CD8-positive, alpha-beta memory T cell (primary cell): ENCODE measurements at regions not wholly inside any gene's neighbourhood (a gene's known extent, or its start where the extent isn't known, plus 50 kb on each side); places are given as distances from the start of the nearest gene placed in this dataset.
A peak's percentile ranks its signal among the peaks of the same experiment; 100 is the strongest.

Source experiments
- CTCF ChIA-PET: fragments of 350-600 bp; sonication (Branson Sonifier 250); formaldehyde crosslinking; loops from one replicate; lab custom pipeline; 2021; ENCODE audit warnings: antibody characterized with exemption; lab: Charles Lee
- POLR2A ChIA-PET: fragments of 350-600 bp; sonication (Branson Sonifier 250); formaldehyde crosslinking; loops from one replicate; lab custom pipeline; 2021; ENCODE audit warnings: antibody characterized with exemption; lab: Charles Lee
- DNase-seq, 5 donors: peaks; one replicate each; pipeline versions ENCODE4 v3.0.0 to v3.0.0-alpha.2; 2020 to 2022; ENCODE audit warnings: mixed read lengths in 1 of 5
- H3K27ac ChIP-seq: one replicate; pipeline ENCODE4 v1.7.0; 2013; ENCODE audit warnings: low read depth, mild to moderate bottlenecking, low read length, moderate library complexity
- H3K27me3 ChIP-seq: 2 replicates; pipeline ENCODE4 v1.7.0; 2013; ENCODE audit warnings: low read length, mild to moderate bottlenecking; ENCODE audit not compliant: insufficient read depth, poor library complexity, severe bottlenecking
- H3K36me3 ChIP-seq: 2 replicates; pipeline ENCODE4 v1.7.0; 2013; ENCODE audit warnings: mild to moderate bottlenecking, low read length, moderate library complexity; ENCODE audit not compliant: insufficient read depth
- H3K4me1 ChIP-seq: 2 replicates; pipeline ENCODE4 v1.7.0; 2013; ENCODE audit warnings: mild to moderate bottlenecking, low read length, moderate library complexity; ENCODE audit not compliant: insufficient read depth
- H3K4me3 ChIP-seq: 2 replicates; pipeline ENCODE4 v1.7.0; 2013; ENCODE audit warnings: mild to moderate bottlenecking, low read length
- H3K9me3 ChIP-seq: 2 replicates; pipeline ENCODE4 v1.7.0; 2013; ENCODE audit warnings: mild to moderate bottlenecking, low read length
- H3K27ac Mint-ChIP-seq, 8 donors: one replicate each; pipeline ENCODE4 v1.8.0; 2020 to 2021; ENCODE audit warnings: mixed read lengths in 8 of 8, mild to moderate bottlenecking in 6 of 8, inconsistent platforms in 3 of 8, moderate library complexity in 3 of 8
- H3K27me3 Mint-ChIP-seq, 2 donors: one replicate each; pipeline ENCODE4 v1.8.0; 2020 to 2021; ENCODE audit warnings: mixed read lengths in 2 of 2, mild to moderate bottlenecking in 1 of 2, moderate library complexity in 1 of 2
- H3K36me3 Mint-ChIP-seq, 3 donors: one replicate each; pipeline ENCODE4 v1.8.0; 2020 to 2021; ENCODE audit warnings: mixed read lengths in 3 of 3, inconsistent platforms in 1 of 3, mild to moderate bottlenecking in 1 of 3
- H3K4me1 Mint-ChIP-seq, 3 donors: one replicate each; pipeline ENCODE4 v1.8.0; 2020 to 2021; ENCODE audit warnings: mixed read lengths in 3 of 3, inconsistent platforms in 1 of 3, mild to moderate bottlenecking in 1 of 3
- H3K4me3 Mint-ChIP-seq, 7 donors: one replicate each; pipeline ENCODE4 v1.8.0; 2020 to 2021; ENCODE audit warnings: mixed read lengths in 7 of 7, mild to moderate bottlenecking in 6 of 7, moderate library complexity in 4 of 7, inconsistent platforms in 2 of 7
- H3K9me3 Mint-ChIP-seq, 5 donors: one replicate each; pipeline ENCODE4 v1.8.0; 2020 to 2022; ENCODE audit warnings: mixed read lengths in 5 of 5, mild to moderate bottlenecking in 3 of 5, moderate library complexity in 2 of 5, inconsistent platforms in 1 of 5

DNA sequence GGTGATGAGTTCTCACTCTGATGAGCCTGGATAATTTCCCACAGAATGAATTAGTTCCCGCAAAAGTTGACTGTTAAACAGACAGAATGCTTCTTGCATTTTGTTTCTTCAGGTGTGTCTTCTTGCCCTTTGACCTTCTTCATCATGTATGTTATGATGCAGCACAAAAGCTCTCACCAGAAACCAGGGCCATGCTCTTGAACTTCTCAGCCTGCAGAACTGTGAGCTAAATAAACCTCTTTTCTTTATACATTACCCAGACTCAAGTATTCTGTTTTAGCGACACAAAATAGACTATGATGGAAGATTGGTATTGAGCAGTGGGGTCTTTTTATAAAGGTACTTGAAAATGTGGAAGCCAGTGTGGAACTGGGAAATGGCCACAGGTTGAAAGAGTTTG lies 95.2 kb upstream of the TNS3 start:
- H3K4me1 Mint-ChIP-seq = no peaks in the 10 kb centered on the region
- DNase-seq = no peak
- H3K27me3 Mint-ChIP-seq = peaks cover 0 to 1% of the 10 kb centered on the region in 2 donors
- H3K36me3 Mint-ChIP-seq = no peaks in the 10 kb centered on the region
- no peaks in the 10 kb centered on the region for H3K36me3 ChIP-seq
- H3K27ac ChIP-seq = no peak overlapping the region
- H3K27me3 ChIP-seq = no peaks in the 10 kb centered on the region
- no peak overlapping the region for H3K4me3 ChIP-seq
- ChIA-PET CTCF (no interaction called here), POLR2A (no interaction called here)
- peaks cover 0 to 8% (median 0%) of the 10 kb centered on the region in 5 donors for H3K9me3 Mint-ChIP-seq
- H3K9me3 ChIP-seq = no peaks in the 10 kb centered on the region
- no peak overlapping the region for H3K27ac Mint-ChIP-seq
- no peak overlapping the region for H3K4me3 Mint-ChIP-seq
- H3K4me1 ChIP-seq = no peaks in the 10 kb centered on the region

- Mint-ChIP-seq H3K4me1 (no peaks in the 10 kb centered on the region), H3K27ac (no peak overlapping the region), H3K9me3 (peaks cover 0 to 6% (median 0%) of the 10 kb centered on the region in 5 donors), H3K27me3 (peaks cover 0 to 5% of the 10 kb centered on the region in 2 donors), H3K36me3 (no peaks in the 10 kb centered on the region), H3K4me3 (no peak overlapping the region)
- H3K9me3 ChIP-seq = no peaks in the 10 kb centered on the region
- H3K27me3 ChIP-seq = no peaks in the 10 kb centered on the region
- H3K36me3 ChIP-seq = no peaks in the 10 kb centered on the region
- CTCF ChIA-PET = no interaction called here
- no peak overlapping the region for H3K4me3 ChIP-seq
- H3K27ac ChIP-seq = no peak overlapping the region
- POLR2A ChIA-PET = no interaction called here
- H3K4me1 ChIP-seq = no peaks in the 10 kb centered on the region
- no peak for DNase-seq
Observed at GRCh38 chr7:47672977-47673381, 91.1 kb upstream of the TNS3 start.

- Mint-ChIP-seq H3K27ac (no peak overlapping the region), H3K36me3 (no peaks in the 10 kb centered on the region), H3K4me1 (no peaks in the 10 kb centered on the region), H3K9me3 (peaks cover 0 to 6% (median 0%) of the 10 kb centered on the region in 5 donors), H3K4me3 (no peak overlapping the region), H3K27me3 (peaks cover 0 to 5% of the 10 kb centered on the region in 2 donors)
- Histone ChIP-seq H3K36me3 (no peaks in the 10 kb centered on the region), H3K4me1 (no peaks in the 10 kb centered on the region), H3K9me3 (no peaks in the 10 kb centered on the region), H3K27ac (no peak overlapping the region), H3K4me3 (no peak overlapping the region), H3K27me3 (no peaks in the 10 kb centered on the region)
- POLR2A ChIA-PET = no interaction called here
- CTCF ChIA-PET = no interaction called here
- no peak for DNase-seq
Observed at GRCh38 chr7:47672271-47672791, 90.4 kb upstream of the TNS3 start.

GRCh38 chr7:47671358-47671757 lies 89.4 kb upstream of the TNS3 start:
- Mint-ChIP-seq H3K27ac (no peak overlapping the region), H3K9me3 (peaks cover 0 to 6% (median 0%) of the 10 kb centered on the region in 5 donors), H3K36me3 (no peaks in the 10 kb centered on the region), H3K27me3 (peaks cover 0 to 5% of the 10 kb centered on the region in 2 donors), H3K4me3 (no peak overlapping the region), H3K4me1 (no peaks in the 10 kb centered on the region)
- ChIA-PET CTCF (no interaction called here), POLR2A (no interaction called here)
- H3K4me1 ChIP-seq = no peaks in the 10 kb centered on the region
- no peak overlapping the region for H3K4me3 ChIP-seq
- H3K9me3 ChIP-seq = no peaks in the 10 kb centered on the region
- H3K27me3 ChIP-seq = no peaks in the 10 kb centered on the region
- no peaks in the 10 kb centered on the region for H3K36me3 ChIP-seq
- H3K27ac ChIP-seq = no peak overlapping the region
- DNase-seq = no peak

GRCh38 chr7:47670729-47671128 lies 88.8 kb upstream of the TNS3 start:
- no peak overlapping the region for H3K27ac ChIP-seq
- Mint-ChIP-seq H3K4me1 (no peaks in the 10 kb centered on the region), H3K4me3 (no peak overlapping the region), H3K36me3 (no peaks in the 10 kb centered on the region), H3K27me3 (peaks cover 0 to 5% of the 10 kb centered on the region in 2 donors), H3K27ac (no peak overlapping the region), H3K9me3 (peaks cover 0 to 6% (median 0%) of the 10 kb centered on the region in 5 donors)
- CTCF ChIA-PET = no interaction called here
- DNase-seq = no peak
- no peaks in the 10 kb centered on the region for H3K27me3 ChIP-seq
- POLR2A ChIA-PET = no interaction called here
- H3K4me3 ChIP-seq = no peak overlapping the region
- no peaks in the 10 kb centered on the region for H3K9me3 ChIP-seq
- H3K4me1 ChIP-seq = no peaks in the 10 kb centered on the region
- H3K36me3 ChIP-seq = no peaks in the 10 kb centered on the region

DNA sequence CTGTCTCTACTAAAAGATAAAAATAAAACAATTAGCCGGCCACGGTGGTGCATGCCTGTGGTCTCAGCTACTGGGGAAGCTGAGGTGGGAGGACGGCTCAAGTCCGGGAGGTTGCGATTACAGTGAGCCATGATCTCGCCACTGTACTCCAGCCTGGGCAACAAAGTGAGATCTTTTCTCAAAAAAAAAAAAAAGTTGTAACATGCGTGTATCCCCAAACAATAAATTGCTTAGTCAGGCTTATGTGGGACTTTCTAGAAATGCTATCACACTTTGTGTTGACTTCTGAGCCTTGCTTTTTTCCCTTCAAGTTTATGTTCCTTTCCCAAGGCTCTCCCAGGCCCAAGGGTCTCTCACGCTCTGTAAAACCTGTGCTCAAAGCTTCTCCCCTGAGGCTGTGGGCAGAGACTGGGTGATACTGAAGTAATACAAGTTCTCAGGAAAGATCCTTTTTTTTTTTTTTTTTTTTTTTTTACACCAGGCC lies 88.0 kb upstream of the TNS3 start:
- Mint-ChIP-seq H3K4me3 (no peak overlapping the region), H3K27ac (no peak overlapping the region), H3K4me1 (no peaks in the 10 kb centered on the region), H3K9me3 (peaks cover 0 to 6% (median 0%) of the 10 kb centered on the region in 5 donors), H3K36me3 (no peaks in the 10 kb centered on the region), H3K27me3 (peaks cover 0 to 5% of the 10 kb centered on the region in 2 donors)
- Histone ChIP-seq H3K4me3 (no peak overlapping the region), H3K9me3 (no peaks in the 10 kb centered on the region), H3K27ac (no peak overlapping the region), H3K27me3 (no peaks in the 10 kb centered on the region), H3K36me3 (no peaks in the 10 kb centered on the region), H3K4me1 (no peaks in the 10 kb centered on the region)
- ChIA-PET POLR2A (no interaction called here), CTCF (no interaction called here)
- DNase-seq = no peak

DNA sequence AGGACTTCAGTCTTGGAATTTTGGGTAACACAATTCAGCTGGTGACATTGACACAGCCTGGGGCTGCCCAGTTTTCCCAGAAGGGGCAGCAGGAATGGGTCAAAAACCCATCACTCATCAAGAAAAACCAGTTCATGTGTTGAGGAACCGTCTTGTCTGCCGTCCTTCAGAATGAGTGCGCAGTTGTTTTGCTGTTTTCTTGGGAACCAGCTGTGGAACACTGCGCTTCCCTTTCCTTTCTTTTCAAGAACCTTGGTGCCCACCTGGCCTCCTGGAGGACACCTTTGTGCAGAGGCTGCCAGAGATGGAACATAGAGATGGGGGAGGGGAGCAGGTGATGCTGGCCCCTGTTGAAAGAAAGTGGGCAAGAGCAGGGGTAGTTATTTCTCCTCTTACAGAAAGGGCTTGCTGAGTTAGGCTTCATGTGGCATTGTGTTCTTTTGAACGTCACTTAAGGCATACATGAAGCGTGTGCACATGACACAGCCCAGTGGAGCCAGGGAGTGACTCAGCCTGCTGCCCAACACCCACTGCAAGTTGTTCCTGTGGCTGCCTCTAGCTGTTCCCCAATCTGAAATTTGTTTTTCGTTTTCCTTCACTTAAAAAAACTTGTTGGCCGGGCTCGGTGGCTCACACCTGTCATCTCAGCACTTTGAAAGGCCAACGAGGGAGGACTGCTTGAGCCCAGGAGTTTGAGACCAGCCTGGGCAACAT lies 87.4 kb upstream of the TNS3 start:
- Histone ChIP-seq H3K4me1 (no peaks in the 10 kb centered on the region), H3K4me3 (no peak overlapping the region), H3K27me3 (no peaks in the 10 kb centered on the region), H3K27ac (no peak overlapping the region), H3K9me3 (no peaks in the 10 kb centered on the region), H3K36me3 (no peaks in the 10 kb centered on the region)
- no peaks in the 10 kb centered on the region for H3K36me3 Mint-ChIP-seq
- no peaks in the 10 kb centered on the region for H3K4me1 Mint-ChIP-seq
- peak in 1 of 5 donors; percentile 1 for DNase-seq
- peaks cover 0 to 5% of the 10 kb centered on the region in 2 donors for H3K27me3 Mint-ChIP-seq
- ChIA-PET CTCF (no interaction called here), POLR2A (no interaction called here)
- H3K4me3 Mint-ChIP-seq = no peak overlapping the region
- peaks cover 0 to 6% (median 0%) of the 10 kb centered on the region in 5 donors for H3K9me3 Mint-ChIP-seq
- H3K27ac Mint-ChIP-seq = no peak overlapping the region

DNA sequence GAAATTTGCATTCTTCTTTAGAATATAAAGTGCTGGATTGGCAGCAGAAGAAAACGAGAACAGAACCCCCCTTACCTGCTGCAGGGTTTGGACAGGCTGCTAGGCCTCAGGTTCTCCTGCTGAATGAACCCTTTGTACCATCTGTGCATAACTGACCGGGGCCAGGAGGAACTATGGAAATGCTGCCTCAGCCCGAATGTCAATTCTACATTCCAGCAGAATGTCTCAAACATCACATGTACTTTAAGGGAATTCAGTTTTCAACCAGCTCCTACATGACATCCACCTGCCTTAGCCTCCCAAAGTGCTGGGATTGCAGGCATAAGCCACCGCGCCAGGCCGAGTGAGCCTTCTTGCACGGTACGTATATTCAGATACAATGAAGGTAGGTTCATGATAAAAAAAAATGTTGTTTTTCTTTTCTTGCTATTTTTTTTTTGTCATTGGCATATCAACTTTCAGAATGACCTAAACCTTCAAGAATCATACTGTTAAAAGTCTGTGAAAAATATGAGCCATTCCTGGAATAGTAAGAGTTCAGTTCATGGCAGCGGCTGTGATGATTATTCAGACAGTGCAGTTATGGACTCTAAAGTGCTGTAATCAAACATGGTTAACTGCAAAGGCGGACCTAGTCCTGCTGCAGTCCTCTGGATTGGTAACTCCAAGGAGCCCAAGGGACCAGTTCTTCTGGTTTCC lies 84.4 kb upstream of the TNS3 start:
- no peaks in the 10 kb centered on the region for H3K36me3 Mint-ChIP-seq
- Histone ChIP-seq H3K9me3 (no peaks in the 10 kb centered on the region), H3K36me3 (no peaks in the 10 kb centered on the region), H3K4me3 (no peak overlapping the region), H3K27ac (no peak overlapping the region), H3K4me1 (no peaks in the 10 kb centered on the region), H3K27me3 (no peaks in the 10 kb centered on the region)
- H3K4me1 Mint-ChIP-seq = no peaks in the 10 kb centered on the region
- no peak for DNase-seq
- H3K9me3 Mint-ChIP-seq = peaks cover 0 to 2% (median 0%) of the 10 kb centered on the region in 5 donors
- POLR2A ChIA-PET = no interaction called here
- CTCF ChIA-PET = no interaction called here
- H3K4me3 Mint-ChIP-seq = no peak overlapping the region
- peaks cover 0 to 5% of the 10 kb centered on the region in 2 donors for H3K27me3 Mint-ChIP-seq
- H3K27ac Mint-ChIP-seq = no peak overlapping the region
